GM12864 (cell line): ENCODE measurements at regions not wholly inside any gene's neighbourhood (a gene's known extent, or its start where the extent isn't known, plus 50 kb on each side); places are given as distances from the start of the nearest gene placed in this dataset.

Experiments
- DNase-seq: peaks from one replicate; pipeline ENCODE4 v3.0.0-alpha.2; 2011; ENCODE audit warnings: low read depth
- H3K4me3 ChIP-seq: 2 replicates; pipeline ENCODE4 v1.5.1; 2011; ENCODE audit warnings: mild to moderate bottlenecking, low read depth, low read length, control low read depth
- CTCF ChIP-seq: IDR thresholded peaks from 2 replicates; pipeline ENCODE4 v1.5.1; 2011; ENCODE audit warnings: low read depth, mild to moderate bottlenecking, moderate library complexity, low read length, control low read depth, inconsistent platforms; ENCODE audit errors: missing control alignments

DNA sequence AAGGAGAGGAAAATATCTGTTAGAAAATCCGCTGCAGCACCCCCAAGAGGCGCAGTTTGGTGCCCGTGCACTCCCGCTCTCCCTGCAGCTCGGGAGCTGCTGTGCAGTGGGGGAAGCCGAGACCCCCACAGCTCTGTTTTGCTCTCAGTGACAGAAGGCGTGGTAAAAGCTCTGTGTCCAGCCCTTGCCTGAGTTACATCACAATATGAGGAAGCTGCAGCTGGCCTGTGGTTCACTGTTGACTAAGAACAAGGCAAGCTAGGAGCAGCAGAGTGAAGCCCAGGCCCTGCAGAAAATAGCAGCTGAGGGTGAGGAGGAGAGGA is 88.5 kb upstream of the ADRA2C start:
- no peak overlapping the region for H3K4me3 ChIP-seq
- TF ChIP-seq CTCF = no peak
- DNase-seq = no peak

GRCh38 chr4:3676907-3677747 is 89.1 kb upstream of the ADRA2C start:
- no peak for DNase-seq
- H3K4me3 ChIP-seq = no peak overlapping the region
- no peak for TF ChIP-seq CTCF

- H3K4me3 ChIP-seq = no peak overlapping the region
- no peak for DNase-seq
- no peak for TF ChIP-seq CTCF
Observed at GRCh38 chr4:3676196-3676595, 90.0 kb upstream of the ADRA2C start.

GRCh38 chr4:3675251-3676115 is 90.7 kb upstream of the ADRA2C start:
- DNase-seq = no peak
- no peak overlapping the region for H3K4me3 ChIP-seq
- TF ChIP-seq CTCF = no peak

GRCh38 chr4:3674479-3674851 is 91.7 kb upstream of the ADRA2C start:
- no peak for TF ChIP-seq CTCF
- DNase-seq = no peak
- H3K4me3 ChIP-seq = no peak overlapping the region

- TF ChIP-seq CTCF = no peak
- no peak overlapping the region for H3K4me3 ChIP-seq
- no peak for DNase-seq
Observed at GRCh38 chr4:3673716-3674478, 92.3 kb upstream of the ADRA2C start.
